H1 (cell line): ENCODE measurements at regions not wholly inside any gene's neighbourhood (a gene's known extent, or its start where the extent isn't known, plus 50 kb on each side); places are given as distances from the start of the nearest gene placed in this dataset.

ENCODE experiments used
- EZH2 ChIP-seq: fragments of 200-600 bp; sonication (generic); IDR thresholded peaks from 2 replicates; pipeline ENCODE4 v1.7.1; 2012; ENCODE audit warnings: low read depth, mild to moderate bottlenecking, moderate library complexity, low read length, inconsistent platforms; ENCODE audit not compliant: severe bottlenecking

GRCh38 chr12:98213556-98213955 lies 301.8 kb upstream of the TMPO start (continued):
- no peak for TF ChIP-seq EZH2
